HL-60 (cell line): ENCODE measurements at regions not wholly inside any gene's neighbourhood (a gene's known extent, or its start where the extent isn't known, plus 50 kb on each side); places are given as distances from the start of the nearest gene placed in this dataset.

Source experiments
- DNase-seq, 2 experiments: peaks; one replicate each; pipeline ENCODE4 v3.0.0-alpha.2; 2010 to 2020; ENCODE audit warnings: low read depth in 1 of 2, low spot score in 1 of 2
- H3K27ac ChIP-seq: fragments of 250-450 bp; sonication (Bioruptor Pico); replicated peaks from 2 replicates; pipeline ENCODE4 v1.5.1; 2020; ENCODE audit warnings: mild to moderate bottlenecking, moderate library complexity
- H3K27me3 ChIP-seq: fragments of 250-450 bp; sonication (Bioruptor Pico); 2 replicates; pipeline ENCODE4 v1.5.1; 2021; ENCODE audit warnings: mild to moderate bottlenecking, moderate library complexity; ENCODE audit not compliant: insufficient read depth, poor library complexity, severe bottlenecking
- H3K4me3 ChIP-seq: replicated peaks from 2 replicates; pipeline ENCODE4 v1.5.1; 2011; ENCODE audit warnings: mild to moderate bottlenecking, control low read depth, low read length; ENCODE audit not compliant: insufficient read depth
- CTCF ChIP-seq: IDR thresholded peaks from one replicate; pipeline ENCODE4 v1.5.1; 2011; ENCODE audit warnings: low read length, control low read depth, inconsistent platforms; ENCODE audit not compliant: insufficient read depth
- GABPA ChIP-seq: IDR thresholded peaks from 2 replicates; pipeline ENCODE4 v1.6.1; 2012; ENCODE audit warnings: low read depth
- POLR2AphosphoS5 ChIP-seq: IDR thresholded peaks from 2 replicates; pipeline ENCODE4 v1.6.1; 2012; ENCODE audit warnings: low read depth
- SPI1 ChIP-seq: IDR thresholded peaks from 2 replicates; pipeline ENCODE4 v1.6.1; 2012; ENCODE audit warnings: low read depth, mild to moderate bottlenecking, borderline replicate concordance
- TF ChIP-seq, protein P1 (sequence below): IDR thresholded peaks from 2 replicates; pipeline ENCODE4 v1.6.1; 2012; ENCODE audit warnings: low read depth; ENCODE audit not compliant: insufficient replicate concordance

DNA sequence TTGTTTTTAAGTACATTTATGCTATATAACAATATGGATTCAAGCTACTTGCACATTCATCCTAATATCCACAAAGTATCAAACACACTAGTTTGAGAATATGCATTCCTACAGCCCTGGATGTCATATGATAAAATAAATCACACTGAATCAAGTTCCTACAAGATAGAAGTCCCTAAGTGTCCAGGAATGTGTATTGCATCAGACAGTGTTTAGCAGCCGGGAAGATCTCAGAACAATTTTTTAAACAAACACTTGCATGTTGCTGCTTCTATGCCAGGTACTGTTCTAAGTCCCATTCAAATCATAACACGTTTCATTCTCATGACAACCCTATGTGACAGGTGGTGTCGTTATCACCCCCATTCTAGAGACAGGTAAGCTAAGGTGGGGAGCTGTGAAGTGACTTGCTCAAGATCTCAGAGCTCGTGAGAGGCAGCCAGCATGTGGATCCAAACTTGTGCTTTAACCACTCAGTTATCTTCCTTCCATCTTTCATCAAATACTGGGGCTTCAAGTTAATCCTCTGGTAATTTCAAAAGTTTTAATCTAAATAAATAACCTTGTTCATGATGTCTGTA is 68.3 kb upstream of the KIF26B start:
- no peak for TF ChIP-seq CTCF
- TF ChIP-seq GABPA = no peak
- no peak for TF ChIP-seq POLR2AphosphoS5
- TF ChIP-seq, protein P1, sequence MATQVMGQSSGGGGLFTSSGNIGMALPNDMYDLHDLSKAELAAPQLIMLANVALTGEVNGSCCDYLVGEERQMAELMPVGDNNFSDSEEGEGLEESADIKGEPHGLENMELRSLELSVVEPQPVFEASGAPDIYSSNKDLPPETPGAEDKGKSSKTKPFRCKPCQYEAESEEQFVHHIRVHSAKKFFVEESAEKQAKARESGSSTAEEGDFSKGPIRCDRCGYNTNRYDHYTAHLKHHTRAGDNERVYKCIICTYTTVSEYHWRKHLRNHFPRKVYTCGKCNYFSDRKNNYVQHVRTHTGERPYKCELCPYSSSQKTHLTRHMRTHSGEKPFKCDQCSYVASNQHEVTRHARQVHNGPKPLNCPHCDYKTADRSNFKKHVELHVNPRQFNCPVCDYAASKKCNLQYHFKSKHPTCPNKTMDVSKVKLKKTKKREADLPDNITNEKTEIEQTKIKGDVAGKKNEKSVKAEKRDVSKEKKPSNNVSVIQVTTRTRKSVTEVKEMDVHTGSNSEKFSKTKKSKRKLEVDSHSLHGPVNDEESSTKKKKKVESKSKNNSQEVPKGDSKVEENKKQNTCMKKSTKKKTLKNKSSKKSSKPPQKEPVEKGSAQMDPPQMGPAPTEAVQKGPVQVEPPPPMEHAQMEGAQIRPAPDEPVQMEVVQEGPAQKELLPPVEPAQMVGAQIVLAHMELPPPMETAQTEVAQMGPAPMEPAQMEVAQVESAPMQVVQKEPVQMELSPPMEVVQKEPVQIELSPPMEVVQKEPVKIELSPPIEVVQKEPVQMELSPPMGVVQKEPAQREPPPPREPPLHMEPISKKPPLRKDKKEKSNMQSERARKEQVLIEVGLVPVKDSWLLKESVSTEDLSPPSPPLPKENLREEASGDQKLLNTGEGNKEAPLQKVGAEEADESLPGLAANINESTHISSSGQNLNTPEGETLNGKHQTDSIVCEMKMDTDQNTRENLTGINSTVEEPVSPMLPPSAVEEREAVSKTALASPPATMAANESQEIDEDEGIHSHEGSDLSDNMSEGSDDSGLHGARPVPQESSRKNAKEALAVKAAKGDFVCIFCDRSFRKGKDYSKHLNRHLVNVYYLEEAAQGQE = no peak
- no peak for TF ChIP-seq SPI1
- no peak for DNase-seq
- H3K27me3 ChIP-seq = no peaks in the 10 kb centered on the region
- H3K27ac ChIP-seq = no peak overlapping the region
- H3K4me3 ChIP-seq = no peak overlapping the region

DNA sequence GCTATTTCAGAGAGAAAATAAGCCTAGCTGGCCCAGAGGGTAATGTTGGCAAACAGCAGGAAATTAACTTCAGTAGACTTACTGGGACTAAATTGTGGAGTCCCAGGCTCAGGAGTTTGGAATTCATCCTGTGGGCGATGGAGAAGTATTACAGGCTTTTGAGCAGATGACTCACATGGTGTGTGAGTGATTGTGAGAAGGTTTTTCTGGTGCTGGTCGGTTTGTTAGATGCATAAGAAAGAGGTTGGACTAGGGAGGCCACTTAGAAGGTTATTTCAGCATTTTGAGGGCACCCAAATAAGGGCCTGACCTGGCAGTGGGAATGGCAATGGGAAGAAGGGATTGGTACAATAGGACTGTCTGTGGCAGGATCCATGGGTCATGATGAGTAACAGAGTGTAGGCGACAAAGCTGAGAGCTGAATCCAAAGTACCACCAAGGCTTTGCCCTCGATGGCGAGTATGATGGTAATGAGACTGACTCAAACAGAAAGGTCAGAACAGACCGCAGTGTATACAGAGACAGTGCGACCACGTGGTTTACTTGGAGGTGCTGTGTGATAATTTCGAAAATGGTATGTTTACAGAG is 69.2 kb upstream of the KIF26B start:
- H3K27ac ChIP-seq = no peak overlapping the region
- DNase-seq = no peak

DNA sequence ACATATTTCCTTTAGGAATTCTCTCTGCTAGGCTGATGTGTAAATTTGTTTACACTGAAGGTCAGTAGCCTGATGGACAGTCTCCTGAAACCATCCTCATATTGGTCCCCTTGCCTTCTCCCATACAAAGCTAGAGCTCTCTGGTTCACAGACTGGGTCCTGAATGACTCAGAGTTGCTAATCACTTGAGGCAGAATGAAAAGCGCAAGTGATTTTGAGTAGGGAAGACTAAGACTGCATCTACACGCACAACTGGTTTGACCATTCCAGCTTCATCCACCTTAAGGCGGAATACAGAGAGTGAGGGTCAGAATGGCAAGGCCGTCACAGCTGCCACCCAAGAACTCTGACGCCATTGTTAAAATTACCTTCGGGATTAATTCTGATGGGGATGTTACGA is 70.2 kb upstream of the KIF26B start:
- no peak overlapping the region for H3K27ac ChIP-seq
- TF ChIP-seq SPI1 (no peak), CTCF (no peak), GABPA (no peak), POLR2AphosphoS5 (no peak)
- TF ChIP-seq, protein P1 = no peak
- H3K27me3 ChIP-seq = no peaks in the 10 kb centered on the region
- DNase-seq = no peak
- H3K4me3 ChIP-seq = no peak overlapping the region

More for the DNA sequence above, 69.2 kb upstream of the KIF26B start:
- TF ChIP-seq SPI1 (no peak), CTCF (no peak), POLR2AphosphoS5 (no peak), GABPA (no peak)
- TF ChIP-seq, protein P1 = no peak
- Histone ChIP-seq H3K27me3 (no peaks in the 10 kb centered on the region), H3K4me3 (no peak overlapping the region)
